ENCODE measurements at regions not wholly inside any gene's neighbourhood (a gene's known extent, or its start where the extent isn't known, plus 50 kb on each side); places are given as distances from the start of the nearest gene placed in this dataset.
A peak's percentile ranks its signal among the peaks of the same experiment; 100 is the strongest.

GRCh38 chr10:128852449-128852848 is 614.6 kb upstream of the MGMT start:
- intact Hi-C loops (cut with DNase I; ENCODE audit: low total_unique reads), result no loop called here
- DNase-seq (ENCODE audit: low spot score in 2 of 2), result peak in 1 of 2 donors; percentile 68
- no peak overlapping the region for H3K4me3 ChIP-seq (ENCODE audit: low read depth, poor library complexity, severe bottlenecking)
- TF ChIP-seq, protein P1, sequence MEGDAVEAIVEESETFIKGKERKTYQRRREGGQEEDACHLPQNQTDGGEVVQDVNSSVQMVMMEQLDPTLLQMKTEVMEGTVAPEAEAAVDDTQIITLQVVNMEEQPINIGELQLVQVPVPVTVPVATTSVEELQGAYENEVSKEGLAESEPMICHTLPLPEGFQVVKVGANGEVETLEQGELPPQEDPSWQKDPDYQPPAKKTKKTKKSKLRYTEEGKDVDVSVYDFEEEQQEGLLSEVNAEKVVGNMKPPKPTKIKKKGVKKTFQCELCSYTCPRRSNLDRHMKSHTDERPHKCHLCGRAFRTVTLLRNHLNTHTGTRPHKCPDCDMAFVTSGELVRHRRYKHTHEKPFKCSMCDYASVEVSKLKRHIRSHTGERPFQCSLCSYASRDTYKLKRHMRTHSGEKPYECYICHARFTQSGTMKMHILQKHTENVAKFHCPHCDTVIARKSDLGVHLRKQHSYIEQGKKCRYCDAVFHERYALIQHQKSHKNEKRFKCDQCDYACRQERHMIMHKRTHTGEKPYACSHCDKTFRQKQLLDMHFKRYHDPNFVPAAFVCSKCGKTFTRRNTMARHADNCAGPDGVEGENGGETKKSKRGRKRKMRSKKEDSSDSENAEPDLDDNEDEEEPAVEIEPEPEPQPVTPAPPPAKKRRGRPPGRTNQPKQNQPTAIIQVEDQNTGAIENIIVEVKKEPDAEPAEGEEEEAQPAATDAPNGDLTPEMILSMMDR (IDR thresholded peaks at IDR 0.05), result no peak
- TF ChIP-seq POLR2A (IDR thresholded peaks at IDR 0.05), result no peak
- 95 to 98% methylated on average over 11 of the region's 11 CpGs for whole genome bisulfite sequencing, 2 donors

- DNase-seq (ENCODE audit: low spot score in 2 of 2), result peak in 1 of 2 donors; percentile 57
- no peak overlapping the region for H3K4me3 ChIP-seq (ENCODE audit: low read depth, poor library complexity, severe bottlenecking)
- intact Hi-C loops (cut with DNase I; ENCODE audit: low total_unique reads), result no loop called here
- TF ChIP-seq, protein P1 (IDR thresholded peaks at IDR 0.05), result no peak
- TF ChIP-seq POLR2A (IDR thresholded peaks at IDR 0.05), result no peak
- WGBS, 2 donors, result 77 to 90% methylated on average over 6 of the region's 6 CpGs
Observed at GRCh38 chr10:128852902-128853301, 614.1 kb upstream of the MGMT start.

GRCh38 chr10:128853537-128853936 is 613.5 kb upstream of the MGMT start:
- TF ChIP-seq, protein P1 (IDR thresholded peaks at IDR 0.05), result no peak
- no peak for TF ChIP-seq POLR2A (IDR thresholded peaks at IDR 0.05)
- H3K4me3 ChIP-seq (ENCODE audit: low read depth, poor library complexity, severe bottlenecking), result no peak overlapping the region
- peak in 1 of 2 donors; percentile 67 for DNase-seq (ENCODE audit: low spot score in 2 of 2)
- WGBS, 2 donors, result 95 to 97% methylated on average over 8 of the region's 8 CpGs
- intact Hi-C loops (cut with DNase I; ENCODE audit: low total_unique reads), result no loop called here

- H3K4me3 ChIP-seq (ENCODE audit: low read depth, poor library complexity, severe bottlenecking), result no peak overlapping the region
- 76 to 82% methylated on average over 1 of the region's 1 CpG for WGBS, 2 donors
- peak in 1 of 2 donors; percentile 37 for DNase-seq (ENCODE audit: low spot score in 2 of 2)
- TF ChIP-seq, protein P1 (IDR thresholded peaks at IDR 0.05), result no peak
- no peak for TF ChIP-seq POLR2A (IDR thresholded peaks at IDR 0.05)
- intact Hi-C loops (cut with DNase I; ENCODE audit: low total_unique reads), result no loop called here
Observed at GRCh38 chr10:128854204-128854603, 612.8 kb upstream of the MGMT start.

GRCh38 chr10:128854963-128855362 is 612.1 kb upstream of the MGMT start:
- no peak overlapping the region for H3K4me3 ChIP-seq (ENCODE audit: low read depth, poor library complexity, severe bottlenecking)
- 15 to 17% methylated on average over 5 of the region's 5 CpGs for WGBS, 2 donors
- peak; percentile 77 to 96 for DNase-seq (ENCODE audit: low spot score in 2 of 2)
- no peak for TF ChIP-seq POLR2A (IDR thresholded peaks at IDR 0.05)
- intact Hi-C loops (cut with DNase I; ENCODE audit: low total_unique reads), result no loop called here

DNA sequence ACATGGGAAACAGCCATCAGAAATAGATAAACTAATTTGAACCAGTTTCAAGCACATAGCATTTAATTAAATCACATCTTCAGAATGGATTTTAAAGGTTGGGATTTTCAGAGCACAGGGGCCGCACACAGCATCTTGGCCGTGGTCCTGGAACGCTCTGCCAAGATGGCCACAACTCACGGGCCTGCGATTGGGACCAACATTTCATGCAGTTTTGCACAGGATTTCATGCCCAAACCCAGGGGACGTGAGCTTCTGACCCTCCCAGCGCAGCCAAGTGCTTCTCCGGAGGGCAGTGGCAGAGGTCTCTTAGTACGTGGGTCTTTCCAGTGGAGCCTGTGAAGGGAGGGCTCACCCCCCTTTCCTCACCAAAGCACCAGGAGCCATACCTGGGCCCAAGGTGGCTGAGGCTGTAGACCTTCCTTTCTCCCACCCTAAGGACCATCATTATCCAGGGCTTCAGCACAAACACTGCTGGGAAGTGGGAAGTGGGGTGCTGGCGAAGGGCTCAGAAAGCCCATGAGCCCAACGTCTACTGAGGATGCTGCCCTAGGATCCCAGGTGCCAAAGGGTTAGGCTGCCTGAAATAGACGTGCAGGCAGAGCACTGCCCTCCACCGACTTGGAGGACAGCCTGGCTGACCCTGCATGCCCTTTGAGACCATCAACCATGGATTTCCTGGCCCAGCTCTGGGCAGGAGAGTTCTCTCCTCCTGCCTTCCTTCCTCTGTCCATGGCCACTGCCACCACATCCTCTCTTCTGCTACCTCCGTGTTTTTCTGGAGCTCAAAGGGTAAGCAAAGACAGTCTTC is 611.2 kb upstream of the MGMT start:
- intact Hi-C loops (cut with DNase I; ENCODE audit: low total_unique reads), result no loop called here
- 68 to 76% methylated on average over 14 of the region's 14 CpGs for WGBS, 2 donors
- TF ChIP-seq POLR2A (IDR thresholded peaks at IDR 0.05), result no peak
- TF ChIP-seq, protein P1 (IDR thresholded peaks at IDR 0.05), result no peak
- DNase-seq (ENCODE audit: low spot score in 2 of 2), result peak in 1 of 2 donors; percentile 68
- H3K4me3 ChIP-seq (ENCODE audit: low read depth, poor library complexity, severe bottlenecking), result no peak overlapping the region

All from lower leg skin (tissue), 4 donors.